Breast epithelium (tissue), 3 donors: ENCODE measurements at regions not wholly inside any gene's neighbourhood (a gene's known extent, or its start where the extent isn't known, plus 50 kb on each side); places are given as distances from the start of the nearest gene placed in this dataset.

Experiments
- POLR2A ChIP-seq: fragments of 450-650 bp; IDR thresholded peaks from one replicate; pipeline ENCODE4 v1.6.1; 2016; ENCODE audit warnings: antibody characterized with exemption, mild to moderate bottlenecking, moderate library complexity
- TF ChIP-seq, protein P1 (sequence below), 3 donors: fragments of 450-650 bp; IDR thresholded peaks; one replicate each; pipeline ENCODE4 v1.5.1; 2016 to 2017; ENCODE audit warnings: antibody characterized with exemption in 3 of 3, mild to moderate bottlenecking in 3 of 3, moderate library complexity in 3 of 3

DNA sequence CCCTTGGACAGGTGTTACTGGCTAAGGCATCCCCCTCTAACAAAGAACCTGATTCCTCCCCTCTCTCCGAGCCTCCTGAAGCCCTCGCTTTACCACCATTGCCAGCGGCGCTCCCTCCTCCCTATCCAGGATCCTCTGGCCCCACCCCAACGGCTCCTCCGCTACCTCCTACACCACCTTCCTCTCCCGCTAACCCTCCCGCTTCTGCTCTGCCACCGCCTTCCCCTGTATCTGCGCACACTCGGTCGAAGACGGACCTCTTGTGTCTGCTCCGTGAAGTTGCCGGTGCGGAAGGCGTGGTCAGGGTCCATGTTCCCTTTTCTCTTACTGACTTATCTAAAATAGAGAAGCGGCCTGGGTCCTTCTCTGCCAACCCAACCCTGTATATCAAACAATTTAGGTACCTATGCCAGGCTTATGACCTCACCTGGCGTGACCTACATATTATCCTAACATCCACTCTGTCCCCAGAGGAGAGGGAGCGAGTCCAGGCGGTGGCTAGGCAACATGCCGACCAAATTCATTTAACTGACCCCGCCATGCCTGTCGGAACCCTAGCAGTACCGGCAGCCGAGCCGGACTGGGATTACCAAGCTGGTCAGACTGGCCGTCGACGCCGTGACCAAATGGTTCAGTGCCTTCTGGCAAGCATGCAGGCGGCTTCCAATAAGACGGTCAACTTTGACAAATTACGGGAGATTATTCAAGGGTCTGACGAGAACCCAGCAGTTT lies 958.9 kb downstream of the RPA4 start:
- TF ChIP-seq, protein P1, sequence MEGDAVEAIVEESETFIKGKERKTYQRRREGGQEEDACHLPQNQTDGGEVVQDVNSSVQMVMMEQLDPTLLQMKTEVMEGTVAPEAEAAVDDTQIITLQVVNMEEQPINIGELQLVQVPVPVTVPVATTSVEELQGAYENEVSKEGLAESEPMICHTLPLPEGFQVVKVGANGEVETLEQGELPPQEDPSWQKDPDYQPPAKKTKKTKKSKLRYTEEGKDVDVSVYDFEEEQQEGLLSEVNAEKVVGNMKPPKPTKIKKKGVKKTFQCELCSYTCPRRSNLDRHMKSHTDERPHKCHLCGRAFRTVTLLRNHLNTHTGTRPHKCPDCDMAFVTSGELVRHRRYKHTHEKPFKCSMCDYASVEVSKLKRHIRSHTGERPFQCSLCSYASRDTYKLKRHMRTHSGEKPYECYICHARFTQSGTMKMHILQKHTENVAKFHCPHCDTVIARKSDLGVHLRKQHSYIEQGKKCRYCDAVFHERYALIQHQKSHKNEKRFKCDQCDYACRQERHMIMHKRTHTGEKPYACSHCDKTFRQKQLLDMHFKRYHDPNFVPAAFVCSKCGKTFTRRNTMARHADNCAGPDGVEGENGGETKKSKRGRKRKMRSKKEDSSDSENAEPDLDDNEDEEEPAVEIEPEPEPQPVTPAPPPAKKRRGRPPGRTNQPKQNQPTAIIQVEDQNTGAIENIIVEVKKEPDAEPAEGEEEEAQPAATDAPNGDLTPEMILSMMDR (IDR thresholded peaks at IDR 0.05) = no peak
- TF ChIP-seq POLR2A = no peak
